ENCODE measurements at regions not wholly inside any gene's neighbourhood (a gene's known extent, or its start where the extent isn't known, plus 50 kb on each side); places are given as distances from the start of the nearest gene placed in this dataset.

GRCh38 chr13:91228108-91228507, 119.4 kb upstream of the MIR17HG start:
- Histone ChIP-seq H3K27ac (ENCODE audit: low read depth, low read length) (no peak overlapping the region), H2AFZ (ENCODE audit: low read depth, low read length, poor library complexity, severe bottlenecking) (no peak overlapping the region), H3K79me2 (ENCODE audit: insufficient read depth, low read length) (no peaks in the 10 kb centered on the region), H4K20me1 (ENCODE audit: insufficient read depth) (no peaks in the 10 kb centered on the region), H3K36me3 (ENCODE audit: control insufficient read depth in 1 of 2, insufficient read depth in 2 of 2, low read length in 2 of 2) (no peaks in the 10 kb centered on the region), H3K4me1 (ENCODE audit: control insufficient read depth in 1 of 2, insufficient read depth in 2 of 2, low read length in 2 of 2) (no peaks in the 10 kb centered on the region), H3K9me3 (ENCODE audit: control insufficient read depth in 1 of 2, insufficient read depth in 1 of 2, low read depth in 1 of 2, low read length in 2 of 2) (peaks cover 0 to 7% of the 10 kb centered on the region in 2 experiments; a peak in 1 of 4 replicates), H3K4me2 (ENCODE audit: low read length) (no peak overlapping the region), H3K27me3 (ENCODE audit: insufficient read depth, low read length) (peaks cover 10% of the 10 kb centered on the region; the same call in 1 of the 2 replicates), H3K9me2 (ENCODE audit: insufficient read depth) (no peaks in the 10 kb centered on the region), H3K4me3 (replicated peaks in 1 of 2; ENCODE audit: low read depth in 1 of 2, low read length in 2 of 2) (no peak overlapping the region), H3K9ac (ENCODE audit: low read length) (no peak overlapping the region)
- ChIA-PET RAD21 (ENCODE audit: low non-redundant PET in 1 of 2, low total read pairs in 2 of 2, uncharacterized antibody in 2 of 2, unreplicated experiment in 2 of 2) (no interaction called here), POLR2A (no interaction called here), CTCF (no interaction called here)
- TF ChIP-seq YY1 (IDR thresholded peaks at IDR 0.05; ENCODE audit: extremely low read depth, insufficient replicate concordance, low read depth, low read length), result no peak
- no peak for TF ChIP-seq SRF (IDR thresholded peaks at IDR 0.05; ENCODE audit: low read depth)
- no peak for TF ChIP-seq CTCF (IDR thresholded peaks at IDR 0.05 in 2 of 3, conservative IDR thresholded peaks at IDR 0.05 in 1 of 3; ENCODE audit: borderline replicate concordance in 1 of 3, insufficient read depth in 1 of 3, low read depth in 2 of 3, low read length in 2 of 3)
- TF ChIP-seq ZFX (IDR thresholded peaks at IDR 0.05), result no peak
- no peak for TF ChIP-seq ZNF274 (IDR thresholded peaks at IDR 0.05; ENCODE audit: low read depth, low read length)
- TF ChIP-seq SIN3A (IDR thresholded peaks at IDR 0.05; ENCODE audit: low read depth), result no peak
- DNase-seq (ENCODE audit: low read depth, low spot score) (no peak), ATAC-seq (no peak)
- intact Hi-C loops (cut with micrococcal nuclease), result no loop called here
- BruUV-seq (replicated peaks), result no TSS peak

GRCh38 chr13:91228940-91229339, 118.5 kb upstream of the MIR17HG start:
- DNase-seq (ENCODE audit: low read depth, low spot score) (no peak), ATAC-seq (no peak)
- H3K4me1 ChIP-seq (ENCODE audit: control insufficient read depth in 1 of 2, insufficient read depth in 2 of 2, low read length in 2 of 2), result no peaks in the 10 kb centered on the region
- no peaks in the 10 kb centered on the region for H4K20me1 ChIP-seq (ENCODE audit: insufficient read depth)
- no peaks in the 10 kb centered on the region for H3K79me2 ChIP-seq (ENCODE audit: insufficient read depth, low read length)
- H3K9me3 ChIP-seq (ENCODE audit: control insufficient read depth in 1 of 2, insufficient read depth in 1 of 2, low read depth in 1 of 2, low read length in 2 of 2), result peaks cover 0 to 7% of the 10 kb centered on the region in 2 experiments; a peak in 1 of 4 replicates
- H3K9ac ChIP-seq (ENCODE audit: low read length), result no peak overlapping the region
- no peak overlapping the region for H3K27ac ChIP-seq (ENCODE audit: low read depth, low read length)
- no peaks in the 10 kb centered on the region for H3K9me2 ChIP-seq (ENCODE audit: insufficient read depth)
- H3K4me3 ChIP-seq (replicated peaks in 1 of 2; ENCODE audit: low read depth in 1 of 2, low read length in 2 of 2), result no peak overlapping the region
- no peaks in the 10 kb centered on the region for H3K36me3 ChIP-seq (ENCODE audit: control insufficient read depth in 1 of 2, insufficient read depth in 2 of 2, low read length in 2 of 2)
- ChIA-PET POLR2A (no interaction called here), RAD21 (ENCODE audit: low non-redundant PET in 1 of 2, low total read pairs in 2 of 2, uncharacterized antibody in 2 of 2, unreplicated experiment in 2 of 2) (no interaction called here), CTCF (no interaction called here)
- no TSS peak for BruUV-seq (replicated peaks)
- no peak overlapping the region for H2AFZ ChIP-seq (ENCODE audit: low read depth, low read length, poor library complexity, severe bottlenecking)
- TF ChIP-seq FOSL1 (IDR thresholded peaks at IDR 0.05; ENCODE audit: low read depth), result no peak
- no peak for TF ChIP-seq CBX3 (IDR thresholded peaks at IDR 0.05; ENCODE audit: low read depth)
- TF ChIP-seq TCF7L2 (IDR thresholded peaks at IDR 0.05; ENCODE audit: borderline replicate concordance, extremely low read depth, insufficient read depth, insufficient read length), result no peak
- TF ChIP-seq ZNF274 (IDR thresholded peaks at IDR 0.05; ENCODE audit: low read depth, low read length), result no peak
- TF ChIP-seq, protein P1, sequence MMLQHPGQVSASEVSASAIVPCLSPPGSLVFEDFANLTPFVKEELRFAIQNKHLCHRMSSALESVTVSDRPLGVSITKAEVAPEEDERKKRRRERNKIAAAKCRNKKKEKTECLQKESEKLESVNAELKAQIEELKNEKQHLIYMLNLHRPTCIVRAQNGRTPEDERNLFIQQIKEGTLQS (IDR thresholded peaks at IDR 0.05), result no peak
- no peak for TF ChIP-seq CEBPB (IDR thresholded peaks at IDR 0.05; ENCODE audit: low read depth)
- TF ChIP-seq ZBTB33 (IDR thresholded peaks at IDR 0.05; ENCODE audit: extremely low read depth, insufficient replicate concordance, low read length), result no peak
- no peak for TF ChIP-seq JUND (IDR thresholded peaks at IDR 0.05)
- TF ChIP-seq RAD21 (IDR thresholded peaks at IDR 0.05; ENCODE audit: low read depth), result no peak
- TF ChIP-seq ELF1 (IDR thresholded peaks at IDR 0.05; ENCODE audit: borderline replicate concordance, low read depth), result no peak
- H3K4me2 ChIP-seq (ENCODE audit: low read length), result no peak overlapping the region
- peaks cover 8% of the 10 kb centered on the region; the same call in 1 of the 2 replicates for H3K27me3 ChIP-seq (ENCODE audit: insufficient read depth, low read length)
- intact Hi-C loops (cut with micrococcal nuclease), result no loop called here

Measured in HCT116 (cell line).